A172 (cell line): ENCODE measurements at regions not wholly inside any gene's neighbourhood (a gene's known extent, or its start where the extent isn't known, plus 50 kb on each side); places are given as distances from the start of the nearest gene placed in this dataset.

Experiments used
- DNase-seq: peaks from one replicate; pipeline ENCODE4 v3.0.0-alpha.2; 2015; ENCODE audit warnings: low spot score

DNA sequence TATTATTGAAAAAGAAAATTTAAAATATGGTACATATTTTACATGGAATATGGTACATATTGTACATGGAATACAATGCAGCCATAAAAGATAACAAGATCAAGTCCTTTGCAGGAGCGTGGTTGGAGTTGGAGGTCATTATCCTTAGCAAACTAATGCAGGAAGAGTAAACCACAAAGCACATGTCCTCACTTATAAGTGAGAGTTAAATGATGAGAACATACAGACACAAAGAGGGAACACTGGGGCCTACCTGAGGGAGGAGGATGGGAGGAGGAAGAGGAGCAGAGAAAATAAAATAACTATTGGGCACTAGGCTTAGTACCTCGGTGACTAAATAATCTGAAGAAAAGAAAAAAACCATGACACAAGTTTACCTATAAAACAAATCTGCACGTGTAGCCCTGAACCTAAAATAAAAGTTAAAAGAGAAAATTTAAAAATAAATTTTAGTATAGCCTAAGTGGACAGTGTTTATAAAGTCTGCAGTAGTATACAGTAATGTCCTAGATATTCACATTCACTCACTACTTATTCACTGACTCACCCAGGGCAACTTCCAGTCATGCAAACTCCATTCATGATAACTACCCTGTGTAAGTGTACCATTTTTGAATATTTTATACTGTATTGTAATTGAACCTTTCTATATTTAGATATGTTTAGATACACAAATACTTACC, 204.4 kb downstream of the FAM76B start:
- DNase-seq: no peak

- no peak for DNase-seq
Measured at GRCh38 chr11:95584589-95584988, 205.0 kb downstream of the FAM76B start.

DNA sequence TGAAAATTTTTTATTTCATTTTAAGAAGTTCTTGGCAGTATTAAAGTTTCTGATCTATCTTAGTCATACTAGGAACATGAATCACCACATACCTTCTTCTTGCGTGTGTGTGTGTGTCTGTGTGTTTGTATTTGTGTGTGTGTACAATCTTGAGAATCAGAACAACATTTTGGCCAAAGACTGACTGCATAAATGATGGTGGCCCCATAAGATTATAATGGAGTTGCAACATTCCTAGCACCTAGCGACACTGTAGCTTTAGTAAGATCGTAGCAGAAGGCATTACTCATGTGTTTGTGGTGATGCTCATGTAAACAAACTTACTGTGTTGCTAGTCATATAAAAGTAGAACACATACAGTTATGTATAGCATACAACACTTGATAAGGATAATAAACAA, 205.4 kb downstream of the FAM76B start:
- no peak for DNase-seq

DNA sequence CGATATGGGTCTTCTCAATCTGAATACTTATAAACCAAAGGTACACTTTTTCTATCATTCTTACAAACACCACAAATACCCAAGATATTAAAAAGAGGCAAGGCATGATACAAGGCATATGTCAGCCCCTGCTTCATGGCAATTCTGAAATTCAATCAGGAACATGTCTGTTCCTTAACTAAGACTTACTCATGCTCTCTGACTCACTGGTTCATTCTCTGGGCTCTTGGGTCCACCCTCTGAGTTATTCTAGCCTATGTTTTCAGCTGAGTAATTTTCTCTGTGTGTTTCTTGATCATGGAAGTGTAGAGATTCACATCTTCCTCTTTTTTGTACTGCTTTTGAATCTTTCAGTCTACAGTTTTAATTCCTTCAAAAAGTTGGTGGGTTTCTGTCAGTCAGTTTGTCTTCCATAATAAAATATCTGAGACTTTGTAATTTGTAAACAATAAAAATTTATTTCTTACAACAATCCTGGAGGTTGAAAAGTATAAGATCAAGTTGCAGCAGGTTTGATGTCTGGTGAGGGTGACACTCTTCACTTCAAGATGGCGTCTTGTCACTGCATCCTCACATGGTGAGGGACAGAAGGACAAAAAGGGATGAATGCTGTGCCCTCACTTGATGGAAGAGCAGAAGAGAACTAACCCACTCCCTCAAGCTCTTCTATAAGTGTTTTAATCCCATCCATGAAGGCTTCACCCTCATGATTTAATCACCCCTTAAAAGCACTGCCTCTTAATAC, 211.7 kb downstream of the FAM76B start:
- no peak for DNase-seq

GRCh38 chr11:95576146-95576845, 213.3 kb downstream of the FAM76B start:
- DNase-seq: no peak

DNA sequence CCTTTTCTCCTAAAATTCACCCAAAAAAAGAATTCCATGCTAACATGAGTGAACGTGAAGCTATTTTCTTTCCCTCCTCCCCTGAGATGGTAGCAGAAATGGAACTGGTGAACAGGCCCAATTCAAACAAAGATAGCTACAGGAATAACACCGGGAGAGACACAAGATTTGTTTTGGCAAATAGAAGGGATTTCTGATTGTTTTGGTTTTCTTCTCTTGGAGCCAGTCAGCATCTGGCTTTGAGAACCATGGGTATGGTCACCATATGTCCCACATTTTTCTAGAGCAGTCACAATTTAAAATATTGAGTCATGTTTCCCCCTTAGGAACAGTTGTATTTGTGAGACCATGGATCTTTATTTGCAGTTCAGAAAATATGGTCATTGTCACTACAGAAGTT, 214.1 kb downstream of the FAM76B start:
- DNase-seq: no peak

DNA sequence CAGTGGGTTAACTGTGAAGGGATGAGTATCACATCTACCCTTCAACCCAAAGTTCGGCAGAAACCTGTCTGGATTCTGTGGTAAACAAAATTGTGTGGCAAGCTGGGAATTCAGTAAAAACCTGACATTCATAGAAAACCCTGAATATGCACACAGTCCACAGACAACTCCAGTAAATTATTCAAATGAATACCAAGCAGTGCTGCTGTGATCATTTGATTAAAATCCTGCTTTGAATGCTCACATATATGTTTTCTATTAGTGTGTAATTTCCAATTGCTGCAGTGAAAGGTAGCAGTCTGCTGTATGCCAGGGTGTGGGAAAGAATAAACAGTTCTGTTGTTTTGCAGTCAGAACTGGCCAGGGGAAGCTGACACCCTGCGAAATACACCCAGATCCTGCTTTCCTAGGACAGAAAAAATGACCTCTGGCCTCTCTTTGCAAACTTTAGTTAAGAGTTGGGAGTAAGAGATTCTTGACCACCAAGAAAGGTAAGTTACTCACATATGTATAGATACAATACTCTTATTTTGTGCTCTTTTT, 217.8 kb downstream of the FAM76B start:
- no peak for DNase-seq

- no peak for DNase-seq
Measured at GRCh38 chr11:95570845-95571244, 218.7 kb downstream of the FAM76B start.

DNA sequence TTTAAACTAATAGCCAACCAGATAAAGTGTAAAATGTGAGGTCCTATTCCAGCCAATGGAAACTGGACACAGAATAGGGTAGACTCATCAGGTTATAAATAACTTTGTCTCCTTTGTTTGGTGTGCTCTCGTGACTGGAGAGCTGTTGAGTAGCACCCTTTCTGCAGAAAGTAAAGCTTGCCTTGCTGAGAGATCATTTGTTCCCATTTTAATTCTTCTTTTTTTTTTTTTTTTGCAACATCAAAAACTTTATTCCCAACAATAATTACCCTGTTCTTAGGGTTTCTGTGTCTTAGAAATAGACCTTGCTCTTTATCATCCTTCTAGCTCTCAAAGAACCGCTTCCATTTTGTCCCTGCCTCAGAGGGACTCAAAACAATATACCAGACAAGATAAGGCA, 220.4 kb downstream of the FAM76B start:
- no peak for DNase-seq

- DNase-seq: no peak
Measured at GRCh38 chr11:95568281-95568680, 221.3 kb downstream of the FAM76B start.

GRCh38 chr11:95567685-95568084, 221.9 kb downstream of the FAM76B start:
- DNase-seq: no peak

GRCh38 chr11:95566211-95566610, 223.4 kb downstream of the FAM76B start:
- no peak for DNase-seq

DNA sequence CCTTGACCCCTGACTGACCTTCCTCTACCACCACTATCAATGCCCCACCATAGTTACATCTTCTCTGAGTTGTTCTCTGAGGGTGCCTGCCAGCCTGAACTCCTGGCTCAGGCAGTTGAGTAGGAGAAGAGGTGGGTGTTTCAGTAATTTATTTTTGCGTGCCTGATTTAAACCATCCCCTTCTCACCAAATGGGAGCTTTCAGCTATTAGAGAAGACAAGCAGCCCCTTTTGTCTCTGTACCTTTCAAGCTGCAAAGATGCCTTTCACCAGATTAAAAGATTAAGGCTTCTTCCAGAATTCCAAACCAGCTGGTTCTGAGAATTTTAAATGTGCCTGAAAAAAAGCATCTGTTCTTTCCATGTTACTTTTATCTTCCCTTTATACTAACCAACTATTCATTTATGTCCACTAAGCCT, 223.8 kb downstream of the FAM76B start:
- no peak for DNase-seq

DNA sequence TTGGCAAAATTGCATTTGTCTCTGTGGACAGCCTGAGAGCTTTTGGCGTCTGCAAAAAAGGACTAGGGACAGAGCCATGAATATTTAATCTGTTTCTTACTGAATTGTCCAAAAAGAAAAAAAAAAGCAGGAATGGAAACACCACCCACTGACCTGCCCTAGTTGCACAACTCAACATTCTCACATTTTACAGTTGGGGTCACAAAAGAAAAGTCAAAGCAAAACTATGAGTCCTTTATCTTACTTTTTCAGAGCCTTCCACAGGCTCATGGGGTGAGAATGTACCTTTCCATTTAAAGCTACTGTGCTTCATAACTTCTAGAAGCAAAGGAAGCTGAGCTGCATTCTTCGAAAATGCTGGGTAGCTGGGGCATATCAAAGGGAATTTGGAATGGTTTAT, 225.7 kb downstream of the FAM76B start:
- DNase-seq: no peak

DNA sequence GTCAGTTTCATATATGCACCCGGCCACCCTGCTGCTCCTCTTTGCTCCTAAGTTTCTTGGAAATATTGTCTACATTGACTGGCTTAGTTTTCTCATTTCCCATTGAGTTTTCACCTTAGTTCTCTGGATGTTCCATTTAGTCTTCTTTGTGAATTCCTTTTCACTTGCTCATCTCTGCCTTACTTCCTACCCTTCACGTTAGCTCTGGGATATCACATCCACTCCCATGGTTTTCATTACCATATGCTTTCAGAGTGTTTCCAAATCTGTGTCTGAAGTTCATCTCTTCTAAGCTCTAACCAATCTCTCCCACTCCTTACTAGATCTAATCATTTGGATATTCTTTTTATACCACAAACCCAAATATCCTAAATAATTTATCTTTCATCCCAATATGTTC, 226.4 kb downstream of the FAM76B start:
- DNase-seq: no peak

GRCh38 chr11:95562196-95562921, 227.2 kb downstream of the FAM76B start:
- no peak for DNase-seq

GRCh38 chr11:95559899-95560298, 229.7 kb downstream of the FAM76B start:
- DNase-seq: no peak

- DNase-seq: no peak
Measured at GRCh38 chr11:95557376-95557775, 232.2 kb downstream of the FAM76B start.

DNA sequence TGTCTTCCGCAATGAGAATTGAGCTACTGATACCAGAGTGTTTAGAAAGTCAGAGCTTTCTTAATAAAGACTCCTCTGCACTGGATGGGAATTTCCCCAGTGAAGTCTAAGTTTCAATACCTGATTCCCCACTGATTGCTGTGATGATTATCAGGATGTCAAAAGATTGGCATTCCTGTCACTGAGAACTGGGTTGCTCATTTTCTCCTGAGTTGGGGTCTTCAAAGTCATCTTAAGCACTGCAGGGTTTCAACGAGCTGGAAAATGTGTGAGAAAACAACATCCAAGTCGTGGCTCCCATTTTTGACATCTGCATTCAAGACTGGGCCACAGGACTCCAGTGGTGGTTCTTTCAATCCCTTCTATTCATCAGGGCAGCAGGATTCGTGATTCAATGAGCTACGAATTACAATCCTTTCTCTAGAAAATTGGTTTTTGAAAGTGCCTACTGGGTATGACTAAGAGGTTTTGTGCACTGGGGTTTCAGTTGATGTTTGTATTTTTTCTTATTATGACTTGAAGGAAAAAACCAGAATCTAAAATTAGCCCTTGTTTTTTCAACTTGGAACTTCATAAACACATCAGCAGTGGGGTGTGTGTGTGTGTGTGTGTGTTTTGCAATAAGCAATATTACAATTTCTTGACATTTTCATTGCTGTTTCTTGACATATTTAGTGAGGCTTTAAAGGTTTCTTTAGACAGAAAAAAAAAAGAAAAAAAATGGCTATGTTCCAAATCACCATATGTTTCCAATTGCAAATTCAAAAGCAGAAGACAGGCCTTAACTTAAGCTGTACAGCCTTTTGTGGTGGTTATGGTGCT, 233.0 kb downstream of the FAM76B start:
- DNase-seq: no peak

- DNase-seq: no peak
Measured at GRCh38 chr11:95556011-95556341, 233.6 kb downstream of the FAM76B start.

DNA sequence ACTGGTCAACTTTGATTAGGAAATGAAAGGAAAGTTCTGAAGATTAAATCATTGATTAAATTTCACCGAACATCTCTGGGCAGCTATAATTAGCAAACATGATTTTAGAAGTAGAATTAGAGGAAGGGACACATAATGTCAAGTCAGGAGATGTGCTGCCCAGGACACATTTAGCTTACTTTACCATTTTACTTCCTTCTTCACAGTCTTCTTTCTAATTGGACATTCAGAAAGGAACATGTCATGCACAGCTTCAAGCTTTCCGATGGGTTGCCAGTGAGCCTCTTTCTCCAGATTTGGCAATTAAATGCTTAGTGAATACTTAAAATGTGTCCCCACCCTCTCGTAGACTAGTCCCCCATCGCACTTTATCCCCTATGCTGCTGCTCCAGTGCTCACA, 234.7 kb downstream of the FAM76B start:
- no peak for DNase-seq
